ENCODE measurements at regions not wholly inside any gene's neighbourhood (a gene's known extent, or its start where the extent isn't known, plus 50 kb on each side); places are given as distances from the start of the nearest gene placed in this dataset.
A peak's percentile ranks its signal among the peaks of the same experiment; 100 is the strongest.

DNA sequence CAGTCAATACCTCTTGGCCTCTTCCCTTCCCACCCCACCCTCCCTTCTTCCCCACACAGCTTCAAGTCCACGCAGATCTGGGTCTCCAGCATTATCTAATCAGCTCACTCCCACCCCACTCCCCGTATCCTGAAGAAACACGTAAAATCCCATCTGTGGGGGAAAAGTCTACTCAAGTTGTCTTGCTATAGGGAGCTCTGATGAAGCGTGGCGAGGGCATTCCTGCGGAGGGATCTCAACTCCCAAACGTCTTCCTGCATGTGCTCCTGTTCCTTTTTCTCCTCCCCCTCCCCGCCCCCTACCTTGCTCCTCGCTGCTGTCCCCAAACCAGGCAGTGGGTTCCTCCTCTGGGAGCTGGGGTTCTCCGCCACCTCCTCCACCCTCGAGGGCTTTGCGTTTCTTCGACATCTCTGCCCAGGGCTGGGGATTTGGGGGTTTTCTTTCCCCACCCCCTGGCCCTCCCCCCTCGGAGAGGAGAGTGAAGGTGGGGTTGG, 181.8 kb downstream of the TBXT start:
- no peak for DNase-seq

- no peak for DNase-seq
Observed at GRCh38 chr6:165985281-165985805, 182.3 kb downstream of the TBXT start.

GRCh38 chr6:165984729-165985275, 182.8 kb downstream of the TBXT start:
- no peak for DNase-seq

- no peak for DNase-seq
Observed at GRCh38 chr6:165983112-165984072, 184.3 kb downstream of the TBXT start.

DNA sequence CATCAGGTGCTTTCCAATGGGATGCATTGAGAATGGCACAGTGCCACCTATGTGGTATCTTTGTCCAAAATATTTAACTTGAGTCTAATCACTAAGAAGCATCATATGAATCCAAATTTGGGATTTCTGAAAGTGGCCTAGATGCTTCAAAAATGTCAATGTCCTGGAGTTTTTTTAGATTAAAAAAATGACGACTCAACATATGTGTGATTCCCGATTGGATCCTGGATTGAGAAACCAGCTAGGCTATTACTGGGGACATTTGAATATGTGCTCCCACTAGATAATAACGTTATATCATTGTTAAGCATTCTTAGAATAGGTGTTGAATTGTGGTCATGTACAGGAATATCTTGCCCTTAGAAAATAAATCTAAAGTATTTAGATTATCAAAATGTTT, 189.2 kb downstream of the TBXT start:
- no peak for DNase-seq

DNA sequence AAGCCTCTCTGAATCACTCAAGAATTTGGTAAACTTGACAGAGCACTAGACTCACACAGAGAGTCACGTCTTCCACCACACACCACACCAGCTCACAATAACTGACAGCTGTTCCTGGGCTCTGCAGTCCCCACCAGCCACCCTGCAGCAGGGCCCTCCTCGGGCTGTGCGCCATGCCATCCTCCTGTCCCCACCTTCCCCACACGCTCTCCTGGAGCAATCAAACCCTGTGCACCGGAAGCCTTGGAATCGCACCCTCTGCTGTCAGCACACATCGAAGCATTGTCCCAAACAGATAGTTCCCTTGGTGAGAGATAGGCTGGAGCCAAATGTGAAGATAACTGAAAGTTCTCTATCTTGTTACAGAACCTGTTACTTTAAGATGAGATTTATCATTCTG, 191.0 kb downstream of the TBXT start:
- no peak for DNase-seq

DNA sequence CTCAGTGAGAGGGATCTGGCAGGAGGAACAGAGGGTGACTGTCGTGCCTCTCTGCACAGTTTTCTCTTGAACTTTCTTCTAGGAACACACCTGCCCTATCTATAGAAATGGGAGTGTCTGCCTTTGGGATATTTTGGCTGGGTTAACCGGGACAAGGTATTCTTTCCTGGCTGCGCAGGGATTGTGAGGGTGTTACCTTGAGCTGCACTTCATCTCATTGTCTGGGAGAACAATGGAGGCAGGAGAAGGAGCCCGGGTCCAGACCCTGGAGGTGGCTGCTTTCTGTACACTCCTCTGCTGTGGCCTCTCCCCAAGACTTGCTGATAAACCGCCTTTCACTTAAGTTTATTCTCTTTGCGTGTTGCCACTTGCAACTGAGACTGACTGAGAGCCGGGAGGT, 192.8 kb downstream of the TBXT start:
- DNase-seq, result no peak

GRCh38 chr6:165973473-165973872, 194.2 kb downstream of the TBXT start:
- DNase-seq, result no peak

- no peak for DNase-seq
Observed at GRCh38 chr6:165972139-165972802, 195.4 kb downstream of the TBXT start.

DNA sequence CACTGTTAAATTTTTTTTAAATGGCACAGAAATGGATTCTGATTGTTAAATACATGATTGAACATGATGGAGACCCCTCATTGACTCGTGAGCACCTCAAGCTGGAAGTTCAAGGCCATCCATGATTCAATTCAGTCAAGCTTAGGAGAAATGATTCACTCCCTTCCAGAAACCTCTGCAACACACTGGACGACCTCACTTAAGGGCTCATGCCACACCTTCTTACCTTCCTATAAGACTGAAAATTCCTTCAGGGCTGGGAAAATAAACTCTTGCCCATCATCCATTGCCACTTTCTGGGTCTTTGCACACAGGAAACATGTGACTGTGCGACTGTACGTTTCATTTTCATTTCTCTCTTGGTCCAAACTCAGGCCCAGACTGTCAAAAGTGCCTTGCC, 196.4 kb downstream of the TBXT start:
- no peak for DNase-seq

DNA sequence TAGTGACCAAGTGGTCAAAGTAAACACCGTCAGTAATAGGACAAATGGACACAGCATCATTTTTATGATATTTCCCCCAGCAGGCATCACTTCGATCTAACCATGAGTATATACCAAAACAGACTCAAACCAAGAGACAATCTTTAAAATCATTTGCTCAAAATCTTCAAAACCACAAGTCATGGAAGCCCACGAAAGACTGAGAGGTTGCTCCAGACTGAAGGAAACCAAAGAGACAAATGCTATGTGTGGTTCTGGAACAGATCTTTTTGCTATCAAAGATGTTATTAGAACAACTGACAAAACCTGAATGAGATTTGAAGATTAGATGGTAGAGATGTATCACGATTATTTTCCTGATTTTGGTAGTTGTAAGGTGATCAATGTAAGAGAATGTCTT, 197.7 kb downstream of the TBXT start:
- no peak for DNase-seq

- DNase-seq, result no peak
Observed at GRCh38 chr6:165969184-165969583, 198.5 kb downstream of the TBXT start.

DNA sequence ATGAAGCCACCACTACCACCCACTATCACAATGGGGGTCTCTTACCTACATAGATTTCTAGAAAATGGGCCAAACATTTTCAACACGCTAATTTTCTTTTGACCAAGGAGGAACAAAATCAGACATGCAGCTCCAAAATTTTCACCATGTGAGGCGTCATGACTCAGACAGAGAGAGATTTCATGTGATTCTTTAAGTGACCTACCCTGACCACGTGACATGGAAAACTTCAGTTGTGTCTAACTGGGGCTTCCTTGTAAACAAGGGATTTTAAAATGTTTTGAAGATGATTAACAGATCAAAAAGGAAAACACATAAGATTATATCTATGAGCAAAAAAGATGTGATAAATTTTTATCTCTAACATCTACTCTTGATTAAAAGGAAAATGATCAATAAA, 199.2 kb downstream of the TBXT start:
- no peak for DNase-seq

DNA sequence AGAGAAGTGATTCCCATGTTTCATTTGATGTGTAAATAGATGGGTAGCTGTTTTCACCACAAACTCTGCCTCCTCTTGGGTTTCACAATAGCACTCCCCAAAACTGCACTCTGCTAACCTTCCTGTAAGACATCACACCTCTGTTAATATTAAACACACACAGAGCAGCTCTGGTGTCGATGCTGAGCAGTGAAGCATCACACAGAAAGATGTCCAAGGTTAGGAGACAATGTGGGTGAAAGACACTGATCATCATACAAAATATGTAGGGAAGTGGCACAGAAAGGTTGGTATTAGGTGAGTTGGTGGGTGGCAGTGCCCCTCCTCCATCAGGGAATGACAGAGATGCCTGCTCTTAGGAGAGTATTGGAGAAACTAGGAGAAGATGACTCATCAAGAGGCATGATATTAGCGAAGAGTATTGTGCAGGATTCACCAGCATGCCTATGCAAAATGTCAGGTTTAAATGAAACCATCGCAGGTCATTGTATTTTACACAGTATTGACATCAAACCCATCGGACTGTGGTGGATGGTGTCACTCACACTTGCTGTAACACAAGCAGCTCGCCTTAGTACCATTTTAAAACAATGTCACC, 199.7 kb downstream of the TBXT start:
- no peak for DNase-seq

- no peak for DNase-seq
Observed at GRCh38 chr6:165963750-165964149, 203.9 kb downstream of the TBXT start.

DNA sequence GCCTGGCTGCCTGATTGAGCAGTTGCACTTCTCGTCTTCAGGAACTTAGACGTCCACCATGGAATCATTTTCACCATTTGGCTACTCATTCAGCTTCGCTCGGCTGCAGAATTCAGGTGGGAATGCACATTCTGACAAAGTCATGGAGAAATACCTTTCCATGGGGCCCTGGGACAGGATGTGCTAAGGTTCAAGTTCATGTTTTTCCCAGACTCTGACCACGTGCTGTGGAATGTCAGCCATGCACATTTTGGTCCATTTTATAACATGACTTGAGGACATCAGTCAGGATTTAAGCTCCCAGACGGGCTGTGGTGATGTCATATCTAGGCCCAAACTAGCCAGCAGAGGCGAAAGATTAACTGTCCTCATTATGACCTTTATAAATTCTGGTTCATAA, 205.3 kb downstream of the TBXT start:
- peak; percentile 10 for DNase-seq

DNA sequence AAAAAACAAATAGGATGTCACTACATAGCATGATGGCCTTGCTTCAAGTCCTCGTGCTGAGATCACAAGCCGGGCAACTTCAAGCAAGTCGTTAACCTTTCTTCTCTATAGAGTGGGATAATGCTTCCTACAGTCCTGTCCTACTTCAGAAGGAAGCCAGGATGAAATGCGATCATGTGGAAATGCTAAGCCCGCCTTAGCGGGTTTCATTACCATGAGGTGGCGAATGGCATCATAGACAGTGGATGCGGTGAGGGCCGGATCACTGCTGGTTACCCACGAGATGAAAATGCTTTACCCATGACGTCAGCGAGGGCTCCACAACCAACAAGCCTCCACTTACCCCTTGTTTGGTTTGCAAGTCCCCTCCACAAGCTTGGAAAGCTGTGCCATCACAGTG, 206.4 kb downstream of the TBXT start:
- DNase-seq, result no peak

DNA sequence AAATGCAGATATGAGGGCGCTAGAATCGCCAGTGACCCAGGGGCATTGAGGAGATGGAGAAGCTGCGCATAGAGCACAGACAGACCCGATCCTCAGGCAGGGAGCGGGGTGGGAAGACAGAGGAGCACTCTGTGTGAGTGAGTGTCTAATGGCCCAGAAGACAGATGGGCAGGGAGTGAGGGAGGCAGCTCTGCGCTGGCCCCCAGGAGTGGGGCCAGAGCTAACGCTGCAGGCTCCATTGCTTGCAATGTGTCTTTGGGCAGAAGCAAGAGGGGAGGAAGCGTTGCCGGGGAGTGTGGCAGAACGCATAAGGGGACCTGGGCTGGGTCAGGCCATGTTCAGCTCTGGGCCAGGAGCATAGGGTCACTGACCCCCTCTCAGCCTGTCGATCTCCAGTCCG, 207.0 kb downstream of the TBXT start:
- no peak for DNase-seq

DNA sequence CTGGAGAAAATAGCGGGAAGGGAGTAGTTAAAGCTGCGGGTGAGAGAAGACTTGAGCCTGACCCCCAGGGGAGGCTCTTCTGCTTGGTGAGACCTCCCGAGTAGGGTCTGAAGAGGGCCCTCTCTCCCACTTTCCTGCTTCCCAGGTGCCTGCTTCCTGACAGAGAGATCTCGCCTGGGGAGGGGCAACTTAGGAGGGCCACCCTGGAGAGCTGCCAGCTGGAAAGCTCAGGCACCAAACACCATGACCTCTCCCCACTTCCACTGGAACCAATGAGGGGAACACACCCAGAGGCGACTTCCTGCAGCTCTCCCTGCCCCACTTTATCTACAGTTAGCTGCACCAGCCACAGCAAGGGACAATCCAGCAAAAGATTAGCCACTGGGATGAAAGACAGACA, 208.0 kb downstream of the TBXT start:
- DNase-seq, result no peak

GRCh38 chr6:165956874-165957273, 210.8 kb downstream of the TBXT start:
- no peak for DNase-seq

GRCh38 chr6:165952514-165952913, 215.1 kb downstream of the TBXT start:
- no peak for DNase-seq

DNA sequence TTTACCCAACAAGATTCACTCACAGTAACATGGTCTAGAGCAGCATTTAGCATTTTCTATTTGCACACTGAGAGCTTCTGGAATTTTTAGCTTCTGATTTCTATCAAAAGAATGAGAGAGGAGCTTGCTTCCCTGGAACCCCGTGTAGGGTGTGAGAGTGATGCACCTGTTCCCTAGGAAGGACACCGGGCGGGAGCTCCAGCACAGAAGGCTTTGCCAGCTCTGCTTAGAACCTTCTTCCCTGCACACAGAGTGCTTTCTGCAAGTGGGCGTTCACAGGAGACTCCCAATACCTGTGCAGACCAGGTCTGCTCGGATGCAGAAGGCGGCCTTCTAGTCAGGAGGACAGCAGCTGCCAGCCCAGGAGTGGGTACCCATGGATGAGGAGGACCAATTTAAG, 217.3 kb downstream of the TBXT start:
- no peak for DNase-seq

- no peak for DNase-seq
Observed at GRCh38 chr6:165949324-165949723, 218.3 kb downstream of the TBXT start.

Data from fibroblast of skin of scalp (primary cell).